Neural progenitor cell (in vitro differentiated cells): ENCODE measurements at regions not wholly inside any gene's neighbourhood (a gene's known extent, or its start where the extent isn't known, plus 50 kb on each side); places are given as distances from the start of the nearest gene placed in this dataset.

Source experiments
- DNase-seq: peaks from one replicate; pipeline ENCODE4 v3.0.0-alpha.2; 2016; ENCODE audit warnings: low spot score
- H2AFZ ChIP-seq: fragments of 200-600 bp; sonication (generic); replicated peaks from 2 replicates; pipeline ENCODE4 v1.6.1; 2016; ENCODE audit warnings: antibody characterized with exemption
- H3F3A ChIP-seq: fragments of 200-600 bp; sonication (generic); 2 replicates; pipeline ENCODE4 v1.6.1; 2016; ENCODE audit warnings: antibody characterized with exemption, low read depth
- H3K27ac ChIP-seq: fragments of 200-600 bp; sonication (generic); 2 replicates; pipeline ENCODE4 v1.5.1; 2016; ENCODE audit warnings: mild to moderate bottlenecking
- H3K27me3 ChIP-seq: fragments of 200-600 bp; sonication (generic); 2 replicates; pipeline ENCODE4 v1.6.1; 2016; ENCODE audit warnings: mild to moderate bottlenecking, moderate library complexity
- H3K36me3 ChIP-seq: fragments of 200-600 bp; sonication (generic); 2 replicates; pipeline ENCODE4 v1.5.1; 2016
- H3K4me1 ChIP-seq: fragments of 200-600 bp; sonication (generic); 2 replicates; pipeline ENCODE4 v1.6.1; 2016; ENCODE audit warnings: mixed run types
- H3K4me2 ChIP-seq: fragments of 200-600 bp; sonication (generic); 2 replicates; pipeline ENCODE4 v1.6.1; 2016
- H3K4me3 ChIP-seq: fragments of 200-600 bp; sonication (generic); 2 replicates; pipeline ENCODE4 v1.5.1; 2016
- H3K79me2 ChIP-seq: fragments of 200-600 bp; sonication (generic); 2 replicates; pipeline ENCODE4 v1.6.1; 2016; ENCODE audit warnings: low read depth
- H3K9ac ChIP-seq: fragments of 200-600 bp; sonication (generic); 2 replicates; pipeline ENCODE4 v1.6.1; 2016
- H3K9me3 ChIP-seq: fragments of 200-600 bp; sonication (generic); 2 replicates; pipeline ENCODE4 v1.5.1; 2016; ENCODE audit warnings: low read depth
- H4K20me1 ChIP-seq: fragments of 200-600 bp; sonication (generic); 2 replicates; pipeline ENCODE4 v1.6.1; 2016; ENCODE audit warnings: low read depth
- H3K27ac Mint-ChIP-seq: 3 replicates; pipeline ENCODE4 v1.8.0; 2021; ENCODE audit warnings: mixed read lengths
- H3K27me3 Mint-ChIP-seq: 2 replicates; pipeline ENCODE4 v1.8.0; 2022; ENCODE audit warnings: low read depth, mild to moderate bottlenecking, inconsistent platforms, moderate library complexity, mixed read lengths; ENCODE audit not compliant: insufficient read depth
- H3K36me3 Mint-ChIP-seq: 3 replicates; pipeline ENCODE4 v1.8.0; 2021; ENCODE audit warnings: mixed read lengths
- H3K4me1 Mint-ChIP-seq: 3 replicates; pipeline ENCODE4 v1.8.0; 2021; ENCODE audit warnings: mixed read lengths
- H3K4me3 Mint-ChIP-seq: 3 replicates; pipeline ENCODE4 v1.8.0; 2021; ENCODE audit warnings: mild to moderate bottlenecking, moderate library complexity, mixed read lengths
- H3K9me3 Mint-ChIP-seq: 3 replicates; pipeline ENCODE4 v1.8.0; 2020; ENCODE audit warnings: mixed read lengths
- EZH2 ChIP-seq: fragments of 200-600 bp; sonication (generic); IDR thresholded peaks from 2 replicates; pipeline ENCODE4 v1.6.1; 2017; ENCODE audit warnings: antibody characterized with exemption, mild to moderate bottlenecking, moderate library complexity
- EZH2phosphoT487 ChIP-seq: fragments of 200-600 bp; sonication (generic); IDR thresholded peaks from 2 replicates; pipeline ENCODE4 v1.6.1; 2017; ENCODE audit warnings: antibody characterized with exemption
- TF ChIP-seq, protein P1 (sequence below): fragments of 200-600 bp; sonication (generic); IDR thresholded peaks from 2 replicates; pipeline ENCODE4 v1.5.1; 2017; ENCODE audit warnings: antibody characterized with exemption, mild to moderate bottlenecking

DNA sequence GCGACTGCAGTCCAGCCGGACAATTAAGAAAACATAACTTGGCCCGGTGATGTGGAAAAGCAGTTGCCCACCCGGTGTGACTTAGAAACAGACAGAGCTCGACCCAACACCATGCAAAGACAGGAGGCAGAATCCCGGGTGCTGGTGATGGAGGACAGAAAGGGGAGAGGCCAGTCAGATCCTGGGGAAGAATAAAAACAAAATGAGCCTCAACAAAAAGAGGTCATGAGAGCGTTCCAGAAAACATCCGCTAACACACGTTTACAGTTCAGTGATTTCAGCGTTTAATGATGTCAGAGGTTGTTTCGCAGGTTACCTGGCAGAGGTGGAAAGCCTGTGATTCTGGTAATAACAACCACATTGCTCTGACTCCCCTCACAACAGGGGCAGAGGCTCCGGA lies 111.9 kb downstream of the OSR1 start:
- no peaks in the 10 kb centered on the region for H3K79me2 ChIP-seq
- Mint-ChIP-seq H3K27me3 (peaks cover 3% of the 10 kb centered on the region), H3K4me3 (no peak overlapping the region), H3K27ac (no peak overlapping the region), H3K9me3 (no peaks in the 10 kb centered on the region), H3K4me1 (peaks cover 12% of the 10 kb centered on the region), H3K36me3 (no peaks in the 10 kb centered on the region)
- H3K27ac ChIP-seq = no peak overlapping the region
- TF ChIP-seq EZH2 = no peak
- TF ChIP-seq EZH2phosphoT487 = no peak
- TF ChIP-seq, protein P1, sequence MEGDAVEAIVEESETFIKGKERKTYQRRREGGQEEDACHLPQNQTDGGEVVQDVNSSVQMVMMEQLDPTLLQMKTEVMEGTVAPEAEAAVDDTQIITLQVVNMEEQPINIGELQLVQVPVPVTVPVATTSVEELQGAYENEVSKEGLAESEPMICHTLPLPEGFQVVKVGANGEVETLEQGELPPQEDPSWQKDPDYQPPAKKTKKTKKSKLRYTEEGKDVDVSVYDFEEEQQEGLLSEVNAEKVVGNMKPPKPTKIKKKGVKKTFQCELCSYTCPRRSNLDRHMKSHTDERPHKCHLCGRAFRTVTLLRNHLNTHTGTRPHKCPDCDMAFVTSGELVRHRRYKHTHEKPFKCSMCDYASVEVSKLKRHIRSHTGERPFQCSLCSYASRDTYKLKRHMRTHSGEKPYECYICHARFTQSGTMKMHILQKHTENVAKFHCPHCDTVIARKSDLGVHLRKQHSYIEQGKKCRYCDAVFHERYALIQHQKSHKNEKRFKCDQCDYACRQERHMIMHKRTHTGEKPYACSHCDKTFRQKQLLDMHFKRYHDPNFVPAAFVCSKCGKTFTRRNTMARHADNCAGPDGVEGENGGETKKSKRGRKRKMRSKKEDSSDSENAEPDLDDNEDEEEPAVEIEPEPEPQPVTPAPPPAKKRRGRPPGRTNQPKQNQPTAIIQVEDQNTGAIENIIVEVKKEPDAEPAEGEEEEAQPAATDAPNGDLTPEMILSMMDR = no peak
- no peaks in the 10 kb centered on the region for H4K20me1 ChIP-seq
- no peak overlapping the region for H3K4me3 ChIP-seq
- no peaks in the 10 kb centered on the region for H3K9me3 ChIP-seq
- H3F3A ChIP-seq = no peaks in the 10 kb centered on the region
- no peak overlapping the region for H2AFZ ChIP-seq
- no peak overlapping the region for H3K4me2 ChIP-seq
- H3K27me3 ChIP-seq = no peaks in the 10 kb centered on the region
- no peak overlapping the region for H3K9ac ChIP-seq
- no peak for DNase-seq
- no peaks in the 10 kb centered on the region for H3K4me1 ChIP-seq
- H3K36me3 ChIP-seq = no peaks in the 10 kb centered on the region

DNA sequence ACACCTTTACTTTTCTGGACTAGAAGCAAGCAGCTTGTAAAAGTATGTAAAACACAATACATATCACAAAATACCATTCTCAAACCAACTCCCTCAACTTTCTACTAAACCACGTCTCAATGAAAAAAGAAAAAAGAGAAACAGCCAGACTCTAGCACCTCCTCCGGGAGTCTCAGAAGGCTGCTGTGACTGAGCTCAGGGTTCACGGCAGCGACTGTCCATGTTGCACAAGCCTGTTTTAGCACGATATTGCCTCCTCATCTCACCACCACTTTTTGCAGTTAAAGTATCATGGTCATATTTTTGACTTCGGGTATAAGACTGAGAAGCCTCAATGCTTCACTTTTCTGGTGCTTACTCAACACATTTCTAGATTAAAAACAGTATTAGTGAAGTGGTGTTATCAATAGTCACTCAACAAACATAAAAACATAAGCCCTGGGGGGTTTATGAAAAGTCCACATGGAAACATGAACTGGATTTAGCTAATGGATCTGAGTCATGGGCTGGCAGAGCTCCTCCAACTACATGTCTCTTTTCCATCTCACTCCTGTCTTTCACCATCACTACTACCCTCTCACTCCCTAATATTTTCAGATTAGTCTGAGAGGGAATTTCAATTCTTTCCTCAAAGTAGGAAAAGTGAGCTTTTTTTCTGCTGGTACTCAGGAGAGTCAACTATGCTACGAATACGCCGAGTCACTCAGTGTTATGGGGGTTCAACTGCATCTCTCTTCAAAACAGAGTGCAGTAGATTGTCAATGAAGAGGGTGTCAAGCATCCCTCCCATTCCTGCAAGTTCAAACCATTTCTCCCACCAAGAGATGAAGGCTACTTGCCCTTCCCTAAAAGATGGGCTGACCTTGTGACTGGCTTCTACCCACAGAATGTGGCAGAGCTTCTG lies 113.7 kb downstream of the OSR1 start:
- H3K27me3 Mint-ChIP-seq = peaks cover 8% of the 10 kb centered on the region
- no peaks in the 10 kb centered on the region for H3F3A ChIP-seq
- no peaks in the 10 kb centered on the region for H3K27me3 ChIP-seq
- no peak overlapping the region for H3K4me2 ChIP-seq
- no peaks in the 10 kb centered on the region for H3K36me3 Mint-ChIP-seq
- H3K4me1 ChIP-seq = no peaks in the 10 kb centered on the region
- H3K4me3 ChIP-seq = no peak overlapping the region
- DNase-seq = no peak
- H2AFZ ChIP-seq = no peak overlapping the region
- H3K4me1 Mint-ChIP-seq = peaks cover 14% of the 10 kb centered on the region
- no peak overlapping the region for H3K27ac ChIP-seq
- H3K36me3 ChIP-seq = no peaks in the 10 kb centered on the region
- no peak overlapping the region for H3K9ac ChIP-seq
- no peaks in the 10 kb centered on the region for H3K9me3 ChIP-seq
- no peaks in the 10 kb centered on the region for H4K20me1 ChIP-seq
- H3K79me2 ChIP-seq = no peaks in the 10 kb centered on the region
- TF ChIP-seq EZH2 = no peak
- TF ChIP-seq, protein P1 = no peak
- H3K4me3 Mint-ChIP-seq = no peak overlapping the region
- no peaks in the 10 kb centered on the region for H3K9me3 Mint-ChIP-seq
- no peak overlapping the region for H3K27ac Mint-ChIP-seq

DNA sequence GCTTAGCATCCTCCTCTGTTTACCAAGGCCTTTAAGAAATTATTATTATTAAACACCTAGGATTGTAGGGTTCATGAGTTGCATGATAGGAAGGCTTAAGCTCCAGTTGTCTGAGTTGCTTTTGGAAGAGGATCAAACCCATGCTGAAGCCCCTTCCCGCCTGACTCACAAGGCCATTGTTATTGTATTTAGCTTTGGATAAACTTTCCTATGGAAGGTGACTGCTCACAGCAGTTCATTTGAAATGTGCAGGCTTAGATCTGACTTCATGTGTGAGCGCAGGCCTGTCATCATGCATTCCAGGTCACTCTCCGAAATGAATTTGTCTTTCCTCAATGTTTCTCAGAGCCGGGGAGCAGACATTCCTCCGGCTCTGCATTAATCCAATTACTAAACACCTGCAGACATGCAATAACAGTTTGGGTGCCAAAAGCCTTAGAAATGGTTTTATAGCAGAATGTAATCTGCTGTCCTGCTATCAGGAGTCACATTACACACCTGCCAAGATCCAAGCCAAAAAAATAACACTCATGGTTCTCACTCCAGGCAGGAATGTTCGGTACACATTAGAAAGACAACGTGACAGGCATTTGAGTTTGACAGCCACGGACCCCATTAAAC lies 119.9 kb downstream of the OSR1 start:
- Histone ChIP-seq H4K20me1 (no peaks in the 10 kb centered on the region), H3K27ac (no peak overlapping the region), H3K4me2 (no peak overlapping the region), H3K9me3 (no peaks in the 10 kb centered on the region), H3K27me3 (no peaks in the 10 kb centered on the region), H3K36me3 (no peaks in the 10 kb centered on the region), H3K4me3 (no peak overlapping the region), H2AFZ (no peak overlapping the region), H3F3A (peaks cover 4% of the 10 kb centered on the region), H3K79me2 (no peaks in the 10 kb centered on the region), H3K4me1 (peaks cover 13% of the 10 kb centered on the region), H3K9ac (no peak overlapping the region)
- H3K9me3 Mint-ChIP-seq = no peaks in the 10 kb centered on the region
- H3K4me3 Mint-ChIP-seq = no peak overlapping the region
- peaks cover 12% of the 10 kb centered on the region for H3K4me1 Mint-ChIP-seq
- no peak overlapping the region for H3K27ac Mint-ChIP-seq
- H3K36me3 Mint-ChIP-seq = no peaks in the 10 kb centered on the region
- peaks cover 11% of the 10 kb centered on the region for H3K27me3 Mint-ChIP-seq
- DNase-seq = no peak
- TF ChIP-seq EZH2 (no peak), EZH2phosphoT487 (no peak)
- TF ChIP-seq, protein P1 = no peak
